Liver (tissue), 8 donors: ENCODE measurements at regions not wholly inside any gene's neighbourhood (a gene's known extent, or its start where the extent isn't known, plus 50 kb on each side); places are given as distances from the start of the nearest gene placed in this dataset.
"Not testable (repeated sequence)": the region's sequence is repeated elsewhere in the genome, so short reads cannot be mapped to it uniquely, and the experiment has no call there.

ENCODE experiments used
- DNase-seq: peaks from one replicate; pipeline ENCODE4 v3.0.0-alpha.2; 2017; ENCODE audit warnings: low spot score
- H3K27ac ChIP-seq, 2 donors: one replicate each; pipeline ENCODE4 v1.7.0; 2013; ENCODE audit warnings: inconsistent platforms in 2 of 2, low read length in 2 of 2, control low read depth in 1 of 2, low read depth in 1 of 2, mild to moderate bottlenecking in 1 of 2
- H3K27me3 ChIP-seq, 4 donors: one replicate each; pipeline versions ENCODE4 v1.6.1 to v1.7.0; 2013; ENCODE audit warnings: low read length in 3 of 4, inconsistent platforms in 1 of 4, mild to moderate bottlenecking in 1 of 4, moderate library complexity in 1 of 4; ENCODE audit not compliant: control insufficient read depth in 4 of 4, insufficient read depth in 4 of 4
- H3K36me3 ChIP-seq, 4 donors: one replicate each; pipeline versions ENCODE4 v1.6.1 to v1.7.0; 2013; ENCODE audit warnings: low read length in 3 of 4, mild to moderate bottlenecking in 3 of 4, low read depth in 1 of 4, moderate library complexity in 1 of 4; ENCODE audit not compliant: control insufficient read depth in 4 of 4, insufficient read depth in 3 of 4
- H3K4me1 ChIP-seq, 4 donors: one replicate each; pipeline versions ENCODE4 v1.6.1 to v1.7.0; 2013; ENCODE audit warnings: low read length in 3 of 4, mild to moderate bottlenecking in 3 of 4, moderate library complexity in 1 of 4; ENCODE audit not compliant: control insufficient read depth in 4 of 4, insufficient read depth in 4 of 4
- H3K4me3 ChIP-seq, 3 donors: one replicate each; pipeline versions ENCODE4 v1.6.1 to v1.7.0; 2013; ENCODE audit warnings: low read length in 3 of 3, control low read depth in 1 of 3, low read depth in 1 of 3, mild to moderate bottlenecking in 1 of 3
- H3K9ac ChIP-seq, 2 donors: one replicate each; pipeline ENCODE4 v1.7.0; 2013; ENCODE audit warnings: low read length in 2 of 2, mild to moderate bottlenecking in 2 of 2, moderate library complexity in 2 of 2, control low read depth in 1 of 2, low read depth in 1 of 2
- H3K9me3 ChIP-seq, 4 donors: one replicate each; pipeline versions ENCODE4 v1.6.1 to v1.7.0; 2013; ENCODE audit warnings: low read length in 3 of 4; ENCODE audit not compliant: control insufficient read depth in 4 of 4
- EGR1 ChIP-seq, 2 donors: IDR thresholded peaks; 2 replicates each; pipeline ENCODE4 v1.6.1; 2016 to 2018; ENCODE audit warnings: antibody characterized with exemption in 2 of 2, low read depth in 2 of 2
- FOXA1 ChIP-seq: IDR thresholded peaks from 2 replicates; pipeline ENCODE4 v1.6.1; 2016; ENCODE audit warnings: antibody characterized with exemption
- FOXA2 ChIP-seq: IDR thresholded peaks from 2 replicates; pipeline ENCODE4 v1.6.1; 2016; ENCODE audit warnings: antibody characterized with exemption
- GABPA ChIP-seq, 2 donors: IDR thresholded peaks in 1 of 2; conservative IDR thresholded peaks in 1 of 2; 2 replicates each; pipeline ENCODE4 v1.6.1; 2016; ENCODE audit warnings: antibody characterized with exemption in 2 of 2, mild to moderate bottlenecking in 1 of 2, moderate library complexity in 1 of 2
- HNF4A ChIP-seq, 2 donors: conservative IDR thresholded peaks; 2 replicates each; pipeline ENCODE4 v1.6.1; 2016; ENCODE audit warnings: antibody characterized with exemption in 2 of 2, mild to moderate bottlenecking in 2 of 2
- HNF4G ChIP-seq: IDR thresholded peaks from 2 replicates; pipeline ENCODE4 v1.6.1; 2016; ENCODE audit warnings: antibody characterized with exemption
- JUND ChIP-seq, 2 donors: IDR thresholded peaks; 2 replicates each; pipeline ENCODE4 v1.6.1; 2016; ENCODE audit warnings: antibody characterized with exemption in 2 of 2
- NR2F2 ChIP-seq: IDR thresholded peaks from 2 replicates; pipeline ENCODE4 v1.6.1; 2016; ENCODE audit warnings: antibody characterized with exemption
- RAD21 ChIP-seq, 2 donors: IDR thresholded peaks; 2 replicates each; pipeline ENCODE4 v1.6.1; 2016; ENCODE audit warnings: antibody characterized with exemption in 2 of 2, mild to moderate bottlenecking in 2 of 2
- RXRA ChIP-seq, 2 donors: IDR thresholded peaks; 2 replicates each; pipeline ENCODE4 v1.6.1; 2017 to 2018; ENCODE audit warnings: antibody characterized with exemption in 2 of 2, mild to moderate bottlenecking in 1 of 2
- SP1 ChIP-seq: IDR thresholded peaks from 2 replicates; pipeline ENCODE4 v1.6.1; 2018; ENCODE audit warnings: antibody characterized with exemption, mild to moderate bottlenecking
- TAF1 ChIP-seq: conservative IDR thresholded peaks from 2 replicates; pipeline ENCODE4 v1.6.1; 2016; ENCODE audit warnings: antibody characterized with exemption, mild to moderate bottlenecking
- YY1 ChIP-seq: IDR thresholded peaks from 2 replicates; pipeline ENCODE4 v1.6.1; 2016; ENCODE audit warnings: antibody characterized with exemption, mild to moderate bottlenecking
- WGBS: extraction: QIAGEN DNeasy Blood & Tissue Kit; methylation state at CpG from one replicate; pipeline ENCODE4 v1.1.7; 2013; 5-methylcytosine and 5-hydroxymethylcytosine counted together
- TF ChIP-seq, protein P1 (sequence below): fragments of 150-350 bp; IDR thresholded peaks from 2 replicates; pipeline ENCODE4 v1.5.1; 2017; ENCODE audit warnings: improper control_type of control experiment, low read depth, low read length; ENCODE audit not compliant: missing input control
- TF ChIP-seq, protein P2 (sequence below): IDR thresholded peaks from 2 replicates; pipeline ENCODE4 v1.6.1; 2016; ENCODE audit warnings: antibody characterized with exemption
- TF ChIP-seq, protein P3 (sequence below): IDR thresholded peaks from 2 replicates; pipeline ENCODE4 v1.6.1; 2016; ENCODE audit warnings: antibody characterized with exemption
- TF ChIP-seq, protein P4 (sequence below): IDR thresholded peaks from 2 replicates; pipeline ENCODE4 v1.6.1; 2016; ENCODE audit warnings: antibody characterized with exemption, mild to moderate bottlenecking
- TF ChIP-seq, protein P5 (sequence below): IDR thresholded peaks from 2 replicates; pipeline ENCODE4 v1.6.1; 2016; ENCODE audit warnings: antibody characterized with exemption
- donor health status: healthy.
- donor health status: healthy.
- donor health status: healthy.
- donor health status: healthy.
- donor health status: healthy.

DNA sequence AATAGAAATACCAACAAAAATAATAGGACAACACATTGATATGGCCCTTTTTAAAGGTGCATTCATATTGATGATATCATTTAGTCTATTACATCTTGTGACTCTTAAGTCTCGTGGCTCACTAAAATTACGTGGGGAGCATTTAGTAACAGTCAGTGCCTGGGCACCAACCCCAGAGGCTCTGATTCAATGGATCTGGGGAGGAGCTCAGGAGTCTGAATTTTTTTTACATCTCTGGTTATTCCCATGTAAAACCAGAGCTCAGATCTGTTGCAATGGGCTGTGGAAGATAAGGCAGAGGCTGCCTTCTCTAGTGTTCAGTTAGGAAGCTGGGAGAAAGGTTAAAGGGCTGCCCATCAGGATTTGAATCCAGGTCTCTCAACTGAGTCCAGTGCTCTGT lies 549.9 kb upstream of the CDH5 start:
- WGBS, result 86% methylated on average over 2 of the region's 2 CpGs
- no peak overlapping the region for H3K4me3 ChIP-seq

DNA sequence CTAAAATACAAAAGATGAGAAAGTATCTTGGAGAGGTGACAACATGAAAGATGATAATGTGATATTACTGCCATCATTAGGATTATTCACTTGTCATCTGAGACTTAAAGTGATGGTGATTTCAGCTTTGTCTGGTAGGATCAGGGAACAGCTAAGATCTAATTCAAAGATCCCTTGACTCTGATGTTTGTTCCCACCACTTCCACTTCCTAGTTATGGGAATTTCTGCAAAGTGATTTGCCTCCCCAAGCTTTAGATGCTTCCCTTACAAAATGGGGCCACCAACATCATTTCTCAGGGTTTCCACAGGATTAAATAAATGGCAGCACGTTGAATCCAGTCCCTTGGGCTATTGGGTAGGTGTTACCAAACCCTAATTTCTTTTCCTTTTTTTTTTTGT lies 550.8 kb upstream of the CDH5 start:
- WGBS, result 44% methylated on average over 1 of the region's 1 CpG
- Histone ChIP-seq H3K27me3 (peaks cover 0 to 2% (median 0%) of the 10 kb centered on the region in 4 donors), H3K4me3 (no peak overlapping the region), H3K9ac (no peak overlapping the region), H3K36me3 (no peaks in the 10 kb centered on the region), H3K9me3 (no peaks in the 10 kb centered on the region), H3K4me1 (no peaks in the 10 kb centered on the region), H3K27ac (no peak overlapping the region)
- TF ChIP-seq JUND (IDR thresholded peaks at IDR 0.05), result no peak
- TF ChIP-seq EGR1 (IDR thresholded peaks at IDR 0.05; ENCODE audit: low read depth in 2 of 2), result no peak
- TF ChIP-seq YY1, result no peak
- no peak for TF ChIP-seq HNF4G
- TF ChIP-seq SP1, result no peak
- no peak for TF ChIP-seq RXRA (IDR thresholded peaks at IDR 0.05)
- no peak for TF ChIP-seq GABPA (IDR thresholded peaks at IDR 0.05 in 1 of 2, conservative IDR thresholded peaks at IDR 0.05 in 1 of 2)
- TF ChIP-seq FOXA1, result no peak
- no peak for TF ChIP-seq HNF4A (conservative IDR thresholded peaks at IDR 0.05)
- DNase-seq, result no peak

More for the DNA sequence above, 549.9 kb upstream of the CDH5 start:
- H3K36me3 ChIP-seq, result no peaks in the 10 kb centered on the region
- H3K9ac ChIP-seq, result no peak overlapping the region
- H3K27ac ChIP-seq, result no peak overlapping the region
- DNase-seq, result no peak
- no peaks in the 10 kb centered on the region for H3K9me3 ChIP-seq
- peaks cover 0 to 2% (median 0%) of the 10 kb centered on the region in 4 donors for H3K27me3 ChIP-seq
- TF ChIP-seq RAD21 (IDR thresholded peaks at IDR 0.05) (no peak), JUND (IDR thresholded peaks at IDR 0.05) (no peak), FOXA2 (no peak), HNF4G (no peak), YY1 (no peak), SP1 (no peak), TAF1 (no peak), HNF4A (conservative IDR thresholded peaks at IDR 0.05) (no peak), NR2F2 (no peak), EGR1 (IDR thresholded peaks at IDR 0.05; ENCODE audit: low read depth in 2 of 2) (no peak), RXRA (IDR thresholded peaks at IDR 0.05) (no peak), FOXA1 (no peak), GABPA (IDR thresholded peaks at IDR 0.05 in 1 of 2, conservative IDR thresholded peaks at IDR 0.05 in 1 of 2) (no peak)
- TF ChIP-seq, protein P1, sequence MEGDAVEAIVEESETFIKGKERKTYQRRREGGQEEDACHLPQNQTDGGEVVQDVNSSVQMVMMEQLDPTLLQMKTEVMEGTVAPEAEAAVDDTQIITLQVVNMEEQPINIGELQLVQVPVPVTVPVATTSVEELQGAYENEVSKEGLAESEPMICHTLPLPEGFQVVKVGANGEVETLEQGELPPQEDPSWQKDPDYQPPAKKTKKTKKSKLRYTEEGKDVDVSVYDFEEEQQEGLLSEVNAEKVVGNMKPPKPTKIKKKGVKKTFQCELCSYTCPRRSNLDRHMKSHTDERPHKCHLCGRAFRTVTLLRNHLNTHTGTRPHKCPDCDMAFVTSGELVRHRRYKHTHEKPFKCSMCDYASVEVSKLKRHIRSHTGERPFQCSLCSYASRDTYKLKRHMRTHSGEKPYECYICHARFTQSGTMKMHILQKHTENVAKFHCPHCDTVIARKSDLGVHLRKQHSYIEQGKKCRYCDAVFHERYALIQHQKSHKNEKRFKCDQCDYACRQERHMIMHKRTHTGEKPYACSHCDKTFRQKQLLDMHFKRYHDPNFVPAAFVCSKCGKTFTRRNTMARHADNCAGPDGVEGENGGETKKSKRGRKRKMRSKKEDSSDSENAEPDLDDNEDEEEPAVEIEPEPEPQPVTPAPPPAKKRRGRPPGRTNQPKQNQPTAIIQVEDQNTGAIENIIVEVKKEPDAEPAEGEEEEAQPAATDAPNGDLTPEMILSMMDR, result no peak
- TF ChIP-seq, protein P2, sequence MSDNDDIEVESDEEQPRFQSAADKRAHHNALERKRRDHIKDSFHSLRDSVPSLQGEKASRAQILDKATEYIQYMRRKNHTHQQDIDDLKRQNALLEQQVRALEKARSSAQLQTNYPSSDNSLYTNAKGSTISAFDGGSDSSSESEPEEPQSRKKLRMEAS, result no peak
- TF ChIP-seq, protein P3, sequence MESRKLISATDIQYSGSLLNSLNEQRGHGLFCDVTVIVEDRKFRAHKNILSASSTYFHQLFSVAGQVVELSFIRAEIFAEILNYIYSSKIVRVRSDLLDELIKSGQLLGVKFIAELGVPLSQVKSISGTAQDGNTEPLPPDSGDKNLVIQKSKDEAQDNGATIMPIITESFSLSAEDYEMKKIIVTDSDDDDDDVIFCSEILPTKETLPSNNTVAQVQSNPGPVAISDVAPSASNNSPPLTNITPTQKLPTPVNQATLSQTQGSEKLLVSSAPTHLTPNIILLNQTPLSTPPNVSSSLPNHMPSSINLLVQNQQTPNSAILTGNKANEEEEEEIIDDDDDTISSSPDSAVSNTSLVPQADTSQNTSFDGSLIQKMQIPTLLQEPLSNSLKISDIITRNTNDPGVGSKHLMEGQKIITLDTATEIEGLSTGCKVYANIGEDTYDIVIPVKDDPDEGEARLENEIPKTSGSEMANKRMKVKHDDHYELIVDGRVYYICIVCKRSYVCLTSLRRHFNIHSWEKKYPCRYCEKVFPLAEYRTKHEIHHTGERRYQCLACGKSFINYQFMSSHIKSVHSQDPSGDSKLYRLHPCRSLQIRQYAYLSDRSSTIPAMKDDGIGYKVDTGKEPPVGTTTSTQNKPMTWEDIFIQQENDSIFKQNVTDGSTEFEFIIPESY, result no peak
- TF ChIP-seq, protein P4, sequence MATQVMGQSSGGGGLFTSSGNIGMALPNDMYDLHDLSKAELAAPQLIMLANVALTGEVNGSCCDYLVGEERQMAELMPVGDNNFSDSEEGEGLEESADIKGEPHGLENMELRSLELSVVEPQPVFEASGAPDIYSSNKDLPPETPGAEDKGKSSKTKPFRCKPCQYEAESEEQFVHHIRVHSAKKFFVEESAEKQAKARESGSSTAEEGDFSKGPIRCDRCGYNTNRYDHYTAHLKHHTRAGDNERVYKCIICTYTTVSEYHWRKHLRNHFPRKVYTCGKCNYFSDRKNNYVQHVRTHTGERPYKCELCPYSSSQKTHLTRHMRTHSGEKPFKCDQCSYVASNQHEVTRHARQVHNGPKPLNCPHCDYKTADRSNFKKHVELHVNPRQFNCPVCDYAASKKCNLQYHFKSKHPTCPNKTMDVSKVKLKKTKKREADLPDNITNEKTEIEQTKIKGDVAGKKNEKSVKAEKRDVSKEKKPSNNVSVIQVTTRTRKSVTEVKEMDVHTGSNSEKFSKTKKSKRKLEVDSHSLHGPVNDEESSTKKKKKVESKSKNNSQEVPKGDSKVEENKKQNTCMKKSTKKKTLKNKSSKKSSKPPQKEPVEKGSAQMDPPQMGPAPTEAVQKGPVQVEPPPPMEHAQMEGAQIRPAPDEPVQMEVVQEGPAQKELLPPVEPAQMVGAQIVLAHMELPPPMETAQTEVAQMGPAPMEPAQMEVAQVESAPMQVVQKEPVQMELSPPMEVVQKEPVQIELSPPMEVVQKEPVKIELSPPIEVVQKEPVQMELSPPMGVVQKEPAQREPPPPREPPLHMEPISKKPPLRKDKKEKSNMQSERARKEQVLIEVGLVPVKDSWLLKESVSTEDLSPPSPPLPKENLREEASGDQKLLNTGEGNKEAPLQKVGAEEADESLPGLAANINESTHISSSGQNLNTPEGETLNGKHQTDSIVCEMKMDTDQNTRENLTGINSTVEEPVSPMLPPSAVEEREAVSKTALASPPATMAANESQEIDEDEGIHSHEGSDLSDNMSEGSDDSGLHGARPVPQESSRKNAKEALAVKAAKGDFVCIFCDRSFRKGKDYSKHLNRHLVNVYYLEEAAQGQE, result no peak
- TF ChIP-seq, protein P5, sequence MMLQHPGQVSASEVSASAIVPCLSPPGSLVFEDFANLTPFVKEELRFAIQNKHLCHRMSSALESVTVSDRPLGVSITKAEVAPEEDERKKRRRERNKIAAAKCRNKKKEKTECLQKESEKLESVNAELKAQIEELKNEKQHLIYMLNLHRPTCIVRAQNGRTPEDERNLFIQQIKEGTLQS, result no peak
- H3K4me1 ChIP-seq, result no peaks in the 10 kb centered on the region

DNA sequence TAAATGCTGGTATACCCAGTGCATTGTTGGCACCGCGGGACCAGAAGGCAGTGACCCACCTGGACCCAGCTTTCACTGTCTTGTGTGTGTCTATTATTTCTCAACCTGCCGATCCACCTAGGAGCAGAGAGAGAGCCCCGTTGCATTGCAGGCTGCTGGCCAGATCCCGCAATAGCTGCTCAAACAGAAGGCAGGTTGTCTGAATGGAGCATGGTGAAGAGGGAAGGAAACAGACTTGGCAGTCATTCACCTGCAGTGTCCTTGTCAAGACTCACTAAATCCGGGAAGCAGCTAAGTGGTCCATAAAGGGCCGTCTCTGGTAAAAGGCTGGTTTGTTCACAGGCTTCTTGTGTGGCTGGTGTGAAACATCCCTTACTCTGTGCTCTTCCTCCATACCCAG lies 552.6 kb upstream of the CDH5 start:
- H3K27ac ChIP-seq, H3K4me1 ChIP-seq, H3K27me3 ChIP-seq, DNase-seq, H3K4me3 ChIP-seq, H3K36me3 ChIP-seq, H3K9ac ChIP-seq, H3K9me3 ChIP-seq: not testable (repeated sequence)
- 76% methylated on average over 7 of the region's 7 CpGs for WGBS
